ENCODE measurements at regions not wholly inside any gene's neighbourhood (a gene's known extent, or its start where the extent isn't known, plus 50 kb on each side); places are given as distances from the start of the nearest gene placed in this dataset.

GRCh38 chr20:39752262-39752876 is 790.2 kb downstream of the DHX35 start:
- H2BK120ac ChIP-seq (replicated peaks; ENCODE audit: low read depth, low read length) = no peak overlapping the region
- no peak for FAIRE-seq
- H4K91ac ChIP-seq (replicated peaks; ENCODE audit: insufficient read length, low read length) = no peak overlapping the region
- H2BK12ac ChIP-seq (ENCODE audit: low read depth, low read length) = no peak overlapping the region
- DNase-seq (ENCODE audit: low read depth in 1 of 2, low spot score in 2 of 2) = no peak
- no peak overlapping the region for H3K18ac ChIP-seq (ENCODE audit: extremely low read depth, low read length)
- H3K27me3 ChIP-seq (replicated peaks in 1 of 4; ENCODE audit: control insufficient read depth in 3 of 4, extremely low read depth in 1 of 4, insufficient read depth in 3 of 4, low read length in 3 of 4) = no peaks in the 10 kb centered on the region
- H3K4ac ChIP-seq (replicated peaks; ENCODE audit: insufficient read length, low read depth, low read length) = no peak overlapping the region
- no peaks in the 10 kb centered on the region for H3K79me1 ChIP-seq (ENCODE audit: low read depth, low read length)
- no peak overlapping the region for H3K4me2 ChIP-seq (ENCODE audit: insufficient read depth in 1 of 2, low read depth in 2 of 2, low read length in 2 of 2)
- ChIA-PET POLR2A (ENCODE audit: partially characterized antibody) (no interaction called here), CTCF (ENCODE audit: partially characterized antibody) (interaction anchor here (0.6 to 1.4 kb wide), 3 partner anchors 9 to 1991 kb away, joined by 4 to 5 read pairs (median 4); no protein-coding TSS in a partner anchor)
- H4K20me1 ChIP-seq (replicated peaks in 1 of 2; ENCODE audit: control insufficient read depth in 1 of 2, insufficient read depth in 2 of 2, low read length in 2 of 2) = peaks cover 0 to 1% of the 10 kb centered on the region in 2 experiments
- H3K23ac ChIP-seq (ENCODE audit: insufficient read length) = no peak overlapping the region
- no peak overlapping the region for H2BK20ac ChIP-seq (ENCODE audit: low read length)
- no peak overlapping the region for H3K9ac ChIP-seq (replicated peaks in 1 of 4; ENCODE audit: extremely low read depth in 1 of 4, low read depth in 3 of 4, low read length in 3 of 4)
- no peaks in the 10 kb centered on the region for H3K79me2 ChIP-seq (ENCODE audit: control insufficient read depth in 1 of 2, insufficient read depth in 2 of 2, low read length in 2 of 2)
- no peak overlapping the region for H4K5ac ChIP-seq (ENCODE audit: insufficient read length, low read depth, low read length)
- H3K9me3 ChIP-seq (ENCODE audit: insufficient read depth in 2 of 2, low read depth in 1 of 2, low read length in 1 of 2) = no peaks in the 10 kb centered on the region
- H2AK5ac ChIP-seq (ENCODE audit: low read depth, low read length) = no peak overlapping the region
- H3K4me1 ChIP-seq (replicated peaks in 1 of 4; ENCODE audit: control insufficient read depth in 3 of 4, insufficient read depth in 4 of 4, low read length in 3 of 4) = no peaks in the 10 kb centered on the region
- no peak overlapping the region for H3K56ac ChIP-seq (replicated peaks; ENCODE audit: insufficient read length, low read depth, low read length)
- no peak overlapping the region for H3K4me3 ChIP-seq (ENCODE audit: extremely low read depth in 1 of 4, insufficient read depth in 2 of 4, low read depth in 3 of 4, low read length in 4 of 4)
- H4K8ac ChIP-seq (ENCODE audit: extremely low read depth, insufficient read depth, low read length) = no peak overlapping the region
- H2BK5ac ChIP-seq (ENCODE audit: low read depth, low read length) = no peak overlapping the region
- no peak overlapping the region for H3K27ac ChIP-seq (ENCODE audit: low read depth, low read length)
- H2AFZ ChIP-seq (ENCODE audit: low read length) = no peak overlapping the region
- H3K36me3 ChIP-seq (ENCODE audit: control insufficient read depth in 2 of 4, insufficient read depth in 4 of 4, low read length in 3 of 4) = no peaks in the 10 kb centered on the region
- H2BK15ac ChIP-seq (ENCODE audit: low read length) = no peak overlapping the region
- H3K14ac ChIP-seq (ENCODE audit: insufficient read length) = no peak overlapping the region
- no peaks in the 10 kb centered on the region for H3K23me2 ChIP-seq (ENCODE audit: low read depth, low read length)
- 70% methylated on average over 4 of the region's 4 CpGs; no CpG with 5 or more reads in 1 of the 2 experiments for WGBS, 2 experiments (ENCODE audit: extremely low coverage in 1 of 2, insufficient coverage in 1 of 2, insufficient read length in 1 of 2, insufficient replicate concordance in 2 of 2, low coverage in 1 of 2, low lambda C conversion rate in 2 of 2, missing lambda C conversion rate in 1 of 2)
- TF ChIP-seq NANOG (IDR thresholded peaks at IDR 0.05; ENCODE audit: insufficient read depth, low read depth, low read length, poor library complexity, severe bottlenecking) (no peak), HDAC6 (IDR thresholded peaks at IDR 0.05; ENCODE audit: low read depth, low read length) (no peak), GTF2F1 (IDR thresholded peaks at IDR 0.05; ENCODE audit: borderline replicate concordance, low read depth, low read length) (no peak), SAP30 (IDR thresholded peaks at IDR 0.05; ENCODE audit: insufficient read depth, insufficient replicate concordance, low read length) (no peak), RAD21 (IDR thresholded peaks at IDR 0.05 in 1 of 2, conservative IDR thresholded peaks at IDR 0.05 in 1 of 2; ENCODE audit: low read depth in 2 of 2, low read length in 2 of 2) (no peak), FOSL1 (IDR thresholded peaks at IDR 0.05; ENCODE audit: insufficient read depth, low read depth, low read length) (no peak)
